Endothelial cell of umbilical vein (primary cell): ENCODE measurements at regions not wholly inside any gene's neighbourhood (a gene's known extent, or its start where the extent isn't known, plus 50 kb on each side); places are given as distances from the start of the nearest gene placed in this dataset.

Experiments
- FOS ChIP-seq: IDR thresholded peaks from 2 replicates; pipeline ENCODE4 v1.6.1; 2011; ENCODE audit warnings: mild to moderate bottlenecking, low read length, moderate library complexity, borderline replicate concordance; ENCODE audit not compliant: insufficient read depth
- JUN ChIP-seq: IDR thresholded peaks from 2 replicates; pipeline ENCODE4 v1.6.1; 2011; ENCODE audit warnings: borderline replicate concordance, low read depth; ENCODE audit not compliant: insufficient read length, insufficient read depth
- TF ChIP-seq, protein P1 (sequence below), 2 donors: IDR thresholded peaks; 1 replicate in 1 of 2; 2 replicates in 1 of 2; pipeline ENCODE4 v1.5.1; 2011; ENCODE audit warnings: low read length in 2 of 2, mild to moderate bottlenecking in 2 of 2, moderate library complexity in 2 of 2, control low read depth in 1 of 2, inconsistent platforms in 1 of 2, low read depth in 1 of 2; ENCODE audit not compliant: insufficient read depth in 1 of 2; ENCODE audit errors: extremely low read depth in 1 of 2

DNA sequence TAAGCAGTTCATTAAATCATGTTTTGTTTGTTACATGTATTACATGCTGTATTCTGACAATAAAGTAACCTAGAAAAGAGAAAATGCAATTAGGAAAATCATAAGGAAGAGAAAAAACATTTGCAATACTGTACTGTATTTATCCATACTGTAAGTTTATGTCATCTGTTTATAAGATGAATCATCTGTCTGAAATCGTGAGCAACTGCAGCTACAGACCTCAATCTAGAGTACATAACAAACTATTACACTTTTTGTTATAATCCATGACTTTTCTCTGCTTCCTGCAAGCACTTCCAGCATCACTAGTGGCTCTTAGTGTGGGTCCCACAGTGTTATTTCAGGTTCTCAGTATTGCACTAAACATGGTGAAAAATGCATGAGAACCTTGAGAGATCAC lies 144.4 kb upstream of the NR4A3 start:
- TF ChIP-seq, protein P1, sequence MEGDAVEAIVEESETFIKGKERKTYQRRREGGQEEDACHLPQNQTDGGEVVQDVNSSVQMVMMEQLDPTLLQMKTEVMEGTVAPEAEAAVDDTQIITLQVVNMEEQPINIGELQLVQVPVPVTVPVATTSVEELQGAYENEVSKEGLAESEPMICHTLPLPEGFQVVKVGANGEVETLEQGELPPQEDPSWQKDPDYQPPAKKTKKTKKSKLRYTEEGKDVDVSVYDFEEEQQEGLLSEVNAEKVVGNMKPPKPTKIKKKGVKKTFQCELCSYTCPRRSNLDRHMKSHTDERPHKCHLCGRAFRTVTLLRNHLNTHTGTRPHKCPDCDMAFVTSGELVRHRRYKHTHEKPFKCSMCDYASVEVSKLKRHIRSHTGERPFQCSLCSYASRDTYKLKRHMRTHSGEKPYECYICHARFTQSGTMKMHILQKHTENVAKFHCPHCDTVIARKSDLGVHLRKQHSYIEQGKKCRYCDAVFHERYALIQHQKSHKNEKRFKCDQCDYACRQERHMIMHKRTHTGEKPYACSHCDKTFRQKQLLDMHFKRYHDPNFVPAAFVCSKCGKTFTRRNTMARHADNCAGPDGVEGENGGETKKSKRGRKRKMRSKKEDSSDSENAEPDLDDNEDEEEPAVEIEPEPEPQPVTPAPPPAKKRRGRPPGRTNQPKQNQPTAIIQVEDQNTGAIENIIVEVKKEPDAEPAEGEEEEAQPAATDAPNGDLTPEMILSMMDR (IDR thresholded peaks at IDR 0.05; ENCODE audit: extremely low read depth in 1 of 2, insufficient read depth in 1 of 2, low read depth in 1 of 2, low read length in 2 of 2), result no peak
- no peak for TF ChIP-seq FOS
- TF ChIP-seq JUN, result no peak
